ENCODE measurements at regions not wholly inside any gene's neighbourhood (a gene's known extent, or its start where the extent isn't known, plus 50 kb on each side); places are given as distances from the start of the nearest gene placed in this dataset.

GRCh38 chr7:115447495-115447894, 525.6 kb downstream of the MDFIC start:
- Histone ChIP-seq H3K27me3 (ENCODE audit: control insufficient read depth in 1 of 2, insufficient read depth in 1 of 2, low read length in 2 of 2) (no peaks in the 10 kb centered on the region), H3K23ac (ENCODE audit: low read length in 2 of 2) (no peak overlapping the region), H3K14ac (ENCODE audit: low read length in 2 of 2) (no peak overlapping the region), H3K9me3 (ENCODE audit: control insufficient read depth, low read length) (no peaks in the 10 kb centered on the region), H2BK5ac (ENCODE audit: low read depth, low read length, poor library complexity, severe bottlenecking) (no peak overlapping the region), H2BK120ac (ENCODE audit: low read depth, low read length) (no peak overlapping the region), H3K4me2 (ENCODE audit: low read length, poor library complexity, severe bottlenecking) (no peak overlapping the region), H2AK5ac (ENCODE audit: low read length, severe bottlenecking) (no peak overlapping the region), H2BK15ac (ENCODE audit: low read depth, poor library complexity, severe bottlenecking) (no peak overlapping the region), H2BK12ac (ENCODE audit: low read length in 2 of 2) (no peak overlapping the region), H3K4me1 (ENCODE audit: control insufficient read depth, insufficient read depth, low read depth, low read length) (no peaks in the 10 kb centered on the region), H3K27ac (ENCODE audit: low read length, poor library complexity, severe bottlenecking) (no peak overlapping the region), H3K18ac (ENCODE audit: low read depth in 1 of 2, low read length in 2 of 2) (no peak overlapping the region), H4K8ac (ENCODE audit: low read length) (no peak overlapping the region), H3K4me3 (ENCODE audit: insufficient read depth in 1 of 2, low read depth in 1 of 2, low read length in 2 of 2) (no peak overlapping the region), H3K36me3 (ENCODE audit: control insufficient read depth in 1 of 2, insufficient read depth in 2 of 2, low read depth in 1 of 2, low read length in 2 of 2) (no peaks in the 10 kb centered on the region), H2AFZ (ENCODE audit: low read depth, low read length) (no peak overlapping the region), H3K4ac (ENCODE audit: low read depth in 1 of 2, low read length in 2 of 2) (no peak overlapping the region), H3K79me1 (replicated peaks; ENCODE audit: low read length, poor library complexity, severe bottlenecking) (no peaks in the 10 kb centered on the region), H3K9ac (ENCODE audit: low read length) (no peak overlapping the region), H4K91ac (ENCODE audit: low read length) (no peak overlapping the region)
- 100% methylated on average over 2 of the region's 2 CpGs for WGBS
- no peak for DNase-seq

- Histone ChIP-seq H2BK5ac (ENCODE audit: low read depth, low read length, poor library complexity, severe bottlenecking) (no peak overlapping the region), H2BK15ac (ENCODE audit: low read depth, poor library complexity, severe bottlenecking) (no peak overlapping the region), H3K9me3 (ENCODE audit: control insufficient read depth, low read length) (no peaks in the 10 kb centered on the region), H3K23ac (ENCODE audit: low read length in 2 of 2) (no peak overlapping the region), H2AK5ac (ENCODE audit: low read length, severe bottlenecking) (no peak overlapping the region), H3K18ac (ENCODE audit: low read depth in 1 of 2, low read length in 2 of 2) (no peak overlapping the region), H3K27me3 (ENCODE audit: control insufficient read depth in 1 of 2, insufficient read depth in 1 of 2, low read length in 2 of 2) (no peaks in the 10 kb centered on the region), H3K9ac (ENCODE audit: low read length) (no peak overlapping the region), H3K79me1 (replicated peaks; ENCODE audit: low read length, poor library complexity, severe bottlenecking) (no peaks in the 10 kb centered on the region), H3K4me2 (ENCODE audit: low read length, poor library complexity, severe bottlenecking) (no peak overlapping the region), H2BK120ac (ENCODE audit: low read depth, low read length) (no peak overlapping the region), H3K4me1 (ENCODE audit: control insufficient read depth, insufficient read depth, low read depth, low read length) (no peaks in the 10 kb centered on the region), H2AFZ (ENCODE audit: low read depth, low read length) (no peak overlapping the region), H3K4me3 (ENCODE audit: insufficient read depth in 1 of 2, low read depth in 1 of 2, low read length in 2 of 2) (no peak overlapping the region), H3K27ac (ENCODE audit: low read length, poor library complexity, severe bottlenecking) (no peak overlapping the region), H3K14ac (ENCODE audit: low read length in 2 of 2) (no peak overlapping the region), H3K4ac (ENCODE audit: low read depth in 1 of 2, low read length in 2 of 2) (no peak overlapping the region), H4K91ac (ENCODE audit: low read length) (no peak overlapping the region), H3K36me3 (ENCODE audit: control insufficient read depth in 1 of 2, insufficient read depth in 2 of 2, low read depth in 1 of 2, low read length in 2 of 2) (no peaks in the 10 kb centered on the region), H2BK12ac (ENCODE audit: low read length in 2 of 2) (no peak overlapping the region), H4K8ac (ENCODE audit: low read length) (no peak overlapping the region)
- DNase-seq = no peak
- 88% methylated on average over 1 of the region's 1 CpG for WGBS
These were observed 519.1 kb downstream of the MDFIC start for GRCh38 chr7:115441033-115441432.

GRCh38 chr7:115435178-115435577, 513.3 kb downstream of the MDFIC start:
- no peak overlapping the region for H3K4me3 ChIP-seq (ENCODE audit: insufficient read depth in 1 of 2, low read depth in 1 of 2, low read length in 2 of 2)
- H2BK5ac ChIP-seq (ENCODE audit: low read depth, low read length, poor library complexity, severe bottlenecking) = no peak overlapping the region
- no peaks in the 10 kb centered on the region for H3K27me3 ChIP-seq (ENCODE audit: control insufficient read depth in 1 of 2, insufficient read depth in 1 of 2, low read length in 2 of 2)
- H2AK5ac ChIP-seq (ENCODE audit: low read length, severe bottlenecking) = no peak overlapping the region
- H4K91ac ChIP-seq (ENCODE audit: low read length) = no peak overlapping the region
- H3K18ac ChIP-seq (ENCODE audit: low read depth in 1 of 2, low read length in 2 of 2) = no peak overlapping the region
- H3K27ac ChIP-seq (ENCODE audit: low read length, poor library complexity, severe bottlenecking) = no peak overlapping the region
- no peaks in the 10 kb centered on the region for H3K79me1 ChIP-seq (replicated peaks; ENCODE audit: low read length, poor library complexity, severe bottlenecking)
- H3K4ac ChIP-seq (ENCODE audit: low read depth in 1 of 2, low read length in 2 of 2) = no peak overlapping the region
- no peak overlapping the region for H2BK120ac ChIP-seq (ENCODE audit: low read depth, low read length)
- H3K14ac ChIP-seq (ENCODE audit: low read length in 2 of 2) = no peak overlapping the region
- no peak overlapping the region for H2BK15ac ChIP-seq (ENCODE audit: low read depth, poor library complexity, severe bottlenecking)
- no peak for DNase-seq
- H3K4me2 ChIP-seq (ENCODE audit: low read length, poor library complexity, severe bottlenecking) = no peak overlapping the region
- no peak overlapping the region for H3K23ac ChIP-seq (ENCODE audit: low read length in 2 of 2)
- no peak overlapping the region for H2BK12ac ChIP-seq (ENCODE audit: low read length in 2 of 2)
- H3K4me1 ChIP-seq (ENCODE audit: control insufficient read depth, insufficient read depth, low read depth, low read length) = no peaks in the 10 kb centered on the region
- H3K9me3 ChIP-seq (ENCODE audit: control insufficient read depth, low read length) = no peaks in the 10 kb centered on the region
- H4K8ac ChIP-seq (ENCODE audit: low read length) = no peak overlapping the region
- WGBS = 100% methylated on average over 1 of the region's 1 CpG
- no peak overlapping the region for H3K9ac ChIP-seq (ENCODE audit: low read length)
- H3K36me3 ChIP-seq (ENCODE audit: control insufficient read depth in 1 of 2, insufficient read depth in 2 of 2, low read depth in 1 of 2, low read length in 2 of 2) = no peaks in the 10 kb centered on the region
- H2AFZ ChIP-seq (ENCODE audit: low read depth, low read length) = no peak overlapping the region

- H3K9me3 ChIP-seq (ENCODE audit: control insufficient read depth, low read length) = no peaks in the 10 kb centered on the region
- DNase-seq = no peak
- H2BK5ac ChIP-seq (ENCODE audit: low read depth, low read length, poor library complexity, severe bottlenecking) = no peak overlapping the region
- H3K4me2 ChIP-seq (ENCODE audit: low read length, poor library complexity, severe bottlenecking) = no peak overlapping the region
- no peaks in the 10 kb centered on the region for H3K27me3 ChIP-seq (ENCODE audit: control insufficient read depth in 1 of 2, insufficient read depth in 1 of 2, low read length in 2 of 2)
- 81% methylated on average over 2 of the region's 3 CpGs for WGBS
- H3K79me1 ChIP-seq (replicated peaks; ENCODE audit: low read length, poor library complexity, severe bottlenecking) = no peaks in the 10 kb centered on the region
- no peaks in the 10 kb centered on the region for H3K4me1 ChIP-seq (ENCODE audit: control insufficient read depth, insufficient read depth, low read depth, low read length)
- H3K36me3 ChIP-seq (ENCODE audit: control insufficient read depth in 1 of 2, insufficient read depth in 2 of 2, low read depth in 1 of 2, low read length in 2 of 2) = no peaks in the 10 kb centered on the region
- H3K27ac ChIP-seq (ENCODE audit: low read length, poor library complexity, severe bottlenecking) = no peak overlapping the region
- no peak overlapping the region for H3K9ac ChIP-seq (ENCODE audit: low read length)
- no peak overlapping the region for H3K14ac ChIP-seq (ENCODE audit: low read length in 2 of 2)
- no peak overlapping the region for H4K8ac ChIP-seq (ENCODE audit: low read length)
- no peak overlapping the region for H2AK5ac ChIP-seq (ENCODE audit: low read length, severe bottlenecking)
- no peak overlapping the region for H2BK15ac ChIP-seq (ENCODE audit: low read depth, poor library complexity, severe bottlenecking)
- H3K4ac ChIP-seq (ENCODE audit: low read depth in 1 of 2, low read length in 2 of 2) = no peak overlapping the region
- no peak overlapping the region for H3K18ac ChIP-seq (ENCODE audit: low read depth in 1 of 2, low read length in 2 of 2)
- H2BK120ac ChIP-seq (ENCODE audit: low read depth, low read length) = no peak overlapping the region
- H3K4me3 ChIP-seq (ENCODE audit: insufficient read depth in 1 of 2, low read depth in 1 of 2, low read length in 2 of 2) = no peak overlapping the region
- H4K91ac ChIP-seq (ENCODE audit: low read length) = no peak overlapping the region
- no peak overlapping the region for H2BK12ac ChIP-seq (ENCODE audit: low read length in 2 of 2)
- H2AFZ ChIP-seq (ENCODE audit: low read depth, low read length) = no peak overlapping the region
- H3K23ac ChIP-seq (ENCODE audit: low read length in 2 of 2) = no peak overlapping the region
These were observed 508.0 kb downstream of the MDFIC start for GRCh38 chr7:115429918-115430317.
